ENCODE measurements at regions not wholly inside any gene's neighbourhood (a gene's known extent, or its start where the extent isn't known, plus 50 kb on each side); places are given as distances from the start of the nearest gene placed in this dataset.

GRCh38 chr9:107751567-107752210 lies 262.1 kb upstream of the KLF4 start:
- Histone ChIP-seq H2BK12ac (ENCODE audit: insufficient read length, low read depth, low read length) (no peak overlapping the region), H2BK20ac (ENCODE audit: low read depth, low read length, poor library complexity, severe bottlenecking) (no peak overlapping the region), H4K8ac (replicated peaks; ENCODE audit: insufficient read length, low read depth, low read length) (no peak overlapping the region), H3K56ac (ENCODE audit: insufficient read length, low read depth, low read length) (no peak overlapping the region), H3K9me3 (ENCODE audit: control insufficient read depth, low read depth, low read length) (no peaks in the 10 kb centered on the region), H2BK15ac (ENCODE audit: low read depth, low read length) (no peak overlapping the region; the same call in 1 of the 2 replicates), H2AFZ (ENCODE audit: low read length) (no peak overlapping the region), H2AK5ac (ENCODE audit: insufficient read length, low read length) (no peak overlapping the region), H3K23ac (ENCODE audit: insufficient read length, low read depth, low read length) (no peak overlapping the region), H2BK120ac (ENCODE audit: low read depth, low read length, poor library complexity, severe bottlenecking) (peak overlapping the region; percentile 41), H3K79me1 (ENCODE audit: insufficient read depth, low read depth, low read length, poor library complexity, severe bottlenecking) (no peaks in the 10 kb centered on the region), H3K9ac (ENCODE audit: extremely low read depth, insufficient read length, low read length) (no peak overlapping the region), H3K14ac (ENCODE audit: insufficient read depth, low read length) (no peak overlapping the region), H3K27me3 (ENCODE audit: insufficient read depth, low read length) (no peaks in the 10 kb centered on the region), H3K23me2 (ENCODE audit: insufficient read length, low read depth, low read length, poor library complexity, severe bottlenecking) (no peaks in the 10 kb centered on the region), H2BK5ac (ENCODE audit: insufficient read length, low read length) (no peak overlapping the region), H3K27ac (ENCODE audit: insufficient read length, low read depth, low read length) (no peak overlapping the region), H4K91ac (ENCODE audit: insufficient read length, low read depth, low read length) (no peak overlapping the region), H3K79me2 (ENCODE audit: insufficient read depth, low read length) (no peaks in the 10 kb centered on the region), H3K4me2 (ENCODE audit: insufficient read depth, insufficient read length, low read length) (no peak overlapping the region), H3K4ac (ENCODE audit: low read depth, low read length) (no peak overlapping the region), H4K20me1 (ENCODE audit: control insufficient read depth, insufficient read depth, insufficient read length) (no peaks in the 10 kb centered on the region), H3T11ph (ENCODE audit: low read length) (no peak overlapping the region), H4K5ac (ENCODE audit: insufficient read length, low read depth, low read length) (no peak overlapping the region), H3K18ac (ENCODE audit: insufficient read length, low read depth, low read length) (peak overlapping the region; percentile 75), H3K4me1 (ENCODE audit: insufficient read depth, low read length) (peaks cover 5% of the 10 kb centered on the region; the same call in 1 of the 2 replicates)
- no peaks in the 10 kb centered on the region; a peak in 1 of 5 replicates for H3K9me3 Mint-ChIP-seq
- no peak for TF ChIP-seq CTCF (conservative IDR thresholded peaks at IDR 0.05)
- no CpG with 5 or more reads among the region's 5 CpGs for WGBS (ENCODE audit: extremely low coverage, insufficient read length, low lambda C conversion rate)
- H3K27me3 Mint-ChIP-seq (ENCODE audit: low read depth), result no peaks in the 10 kb centered on the region
- no peak for DNase-seq
- no peak overlapping the region for H3K4me3 Mint-ChIP-seq
- peak overlapping the region in 1 of 3 experiments; percentile 58; a peak in 2 of 7 replicates for H3K27ac Mint-ChIP-seq
- no peaks in the 10 kb centered on the region for H3K36me3 Mint-ChIP-seq (ENCODE audit: insufficient read depth in 1 of 3, low read depth in 3 of 3)
- H3K4me1 Mint-ChIP-seq, result peaks cover 26 to 38% of the 10 kb centered on the region in 2 experiments
